IMR-90 (cell line): ENCODE measurements at regions not wholly inside any gene's neighbourhood (a gene's known extent, or its start where the extent isn't known, plus 50 kb on each side); places are given as distances from the start of the nearest gene placed in this dataset.

Experiments
- BHLHE40 ChIP-seq: fragments of 150-350 bp; IDR thresholded peaks from 2 replicates; pipeline ENCODE4 v1.6.1; 2016; ENCODE audit warnings: mild to moderate bottlenecking, low read depth, low read length
- MAFK ChIP-seq: IDR thresholded peaks from 2 replicates; pipeline ENCODE4 v1.6.1; 2012; ENCODE audit warnings: low read depth, low read length, improper control_type of control experiment
- MAZ ChIP-seq: IDR thresholded peaks from 2 replicates; pipeline ENCODE4 v1.6.1; 2012; ENCODE audit warnings: low read depth, mild to moderate bottlenecking, low read length, improper control_type of control experiment, moderate library complexity, borderline replicate concordance
- MXI1 ChIP-seq: IDR thresholded peaks from 2 replicates; pipeline ENCODE4 v1.6.1; 2012; ENCODE audit warnings: low read depth, mild to moderate bottlenecking, low read length, moderate library complexity, borderline replicate concordance
- NFE2L2 ChIP-seq: fragments of 150-350 bp; IDR thresholded peaks from 2 replicates; pipeline ENCODE4 v1.6.1; 2016; ENCODE audit warnings: low read depth, mild to moderate bottlenecking, low read length
- POLR2A ChIP-seq: IDR thresholded peaks from 2 replicates; pipeline ENCODE4 v1.6.1; 2012; ENCODE audit warnings: mild to moderate bottlenecking, low read depth, low read length
- SMC3 ChIP-seq: fragments of 150-350 bp; IDR thresholded peaks from 2 replicates; pipeline ENCODE4 v1.6.1; 2016; ENCODE audit warnings: low read depth, mild to moderate bottlenecking, antibody characterized with exemption, low read length, moderate library complexity
- TF ChIP-seq, protein P1 (sequence below): conservative IDR thresholded peaks from 2 replicates; pipeline ENCODE4 v1.5.1; 2012; ENCODE audit warnings: mild to moderate bottlenecking, low read depth, low read length, improper control_type of control experiment
- TF ChIP-seq, protein P2 (sequence below): fragments of 150-350 bp; IDR thresholded peaks from 2 replicates; pipeline ENCODE4 v1.6.1; 2017; ENCODE audit warnings: mild to moderate bottlenecking, antibody characterized with exemption, low read length, low read depth
- TF ChIP-seq, protein P3 (sequence below): fragments of 150-350 bp; IDR thresholded peaks from 2 replicates; pipeline ENCODE4 v1.6.1; 2016; ENCODE audit warnings: low read depth, mild to moderate bottlenecking, low read length, moderate library complexity, borderline replicate concordance

DNA sequence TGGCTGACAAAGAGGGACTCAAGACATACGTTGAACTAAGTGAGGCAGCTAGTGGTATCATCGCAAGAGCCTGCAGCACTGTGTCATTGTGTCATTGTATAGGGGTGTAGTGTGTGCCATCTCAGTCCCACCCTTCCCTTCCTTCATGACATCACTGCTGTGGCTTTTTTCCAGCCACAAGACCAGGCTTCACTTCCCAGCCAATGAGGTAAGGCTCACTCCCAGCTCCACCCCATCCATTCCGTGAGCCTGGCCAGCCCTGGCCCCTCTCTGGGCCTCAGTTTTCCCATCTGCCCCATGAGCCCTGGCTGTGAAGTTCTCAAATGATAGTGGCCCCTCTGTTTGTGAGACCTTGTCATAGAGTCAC is 134.3 kb upstream of the ZMIZ1 start:
- TF ChIP-seq, protein P1, sequence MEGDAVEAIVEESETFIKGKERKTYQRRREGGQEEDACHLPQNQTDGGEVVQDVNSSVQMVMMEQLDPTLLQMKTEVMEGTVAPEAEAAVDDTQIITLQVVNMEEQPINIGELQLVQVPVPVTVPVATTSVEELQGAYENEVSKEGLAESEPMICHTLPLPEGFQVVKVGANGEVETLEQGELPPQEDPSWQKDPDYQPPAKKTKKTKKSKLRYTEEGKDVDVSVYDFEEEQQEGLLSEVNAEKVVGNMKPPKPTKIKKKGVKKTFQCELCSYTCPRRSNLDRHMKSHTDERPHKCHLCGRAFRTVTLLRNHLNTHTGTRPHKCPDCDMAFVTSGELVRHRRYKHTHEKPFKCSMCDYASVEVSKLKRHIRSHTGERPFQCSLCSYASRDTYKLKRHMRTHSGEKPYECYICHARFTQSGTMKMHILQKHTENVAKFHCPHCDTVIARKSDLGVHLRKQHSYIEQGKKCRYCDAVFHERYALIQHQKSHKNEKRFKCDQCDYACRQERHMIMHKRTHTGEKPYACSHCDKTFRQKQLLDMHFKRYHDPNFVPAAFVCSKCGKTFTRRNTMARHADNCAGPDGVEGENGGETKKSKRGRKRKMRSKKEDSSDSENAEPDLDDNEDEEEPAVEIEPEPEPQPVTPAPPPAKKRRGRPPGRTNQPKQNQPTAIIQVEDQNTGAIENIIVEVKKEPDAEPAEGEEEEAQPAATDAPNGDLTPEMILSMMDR, result no peak
- TF ChIP-seq SMC3 (no peak), MXI1 (no peak), POLR2A (no peak), NFE2L2 (no peak), MAZ (no peak), BHLHE40 (no peak), MAFK (no peak)
- TF ChIP-seq, protein P2, sequence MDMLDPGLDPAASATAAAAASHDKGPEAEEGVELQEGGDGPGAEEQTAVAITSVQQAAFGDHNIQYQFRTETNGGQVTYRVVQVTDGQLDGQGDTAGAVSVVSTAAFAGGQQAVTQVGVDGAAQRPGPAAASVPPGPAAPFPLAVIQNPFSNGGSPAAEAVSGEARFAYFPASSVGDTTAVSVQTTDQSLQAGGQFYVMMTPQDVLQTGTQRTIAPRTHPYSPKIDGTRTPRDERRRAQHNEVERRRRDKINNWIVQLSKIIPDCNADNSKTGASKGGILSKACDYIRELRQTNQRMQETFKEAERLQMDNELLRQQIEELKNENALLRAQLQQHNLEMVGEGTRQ, result no peak
- TF ChIP-seq, protein P3, sequence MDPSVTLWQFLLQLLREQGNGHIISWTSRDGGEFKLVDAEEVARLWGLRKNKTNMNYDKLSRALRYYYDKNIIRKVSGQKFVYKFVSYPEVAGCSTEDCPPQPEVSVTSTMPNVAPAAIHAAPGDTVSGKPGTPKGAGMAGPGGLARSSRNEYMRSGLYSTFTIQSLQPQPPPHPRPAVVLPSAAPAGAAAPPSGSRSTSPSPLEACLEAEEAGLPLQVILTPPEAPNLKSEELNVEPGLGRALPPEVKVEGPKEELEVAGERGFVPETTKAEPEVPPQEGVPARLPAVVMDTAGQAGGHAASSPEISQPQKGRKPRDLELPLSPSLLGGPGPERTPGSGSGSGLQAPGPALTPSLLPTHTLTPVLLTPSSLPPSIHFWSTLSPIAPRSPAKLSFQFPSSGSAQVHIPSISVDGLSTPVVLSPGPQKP, result no peak
